Activated T-cell treated with anti-CD3 and anti-CD28 coated beads for 48 hours (primary cell): ENCODE measurements at regions not wholly inside any gene's neighbourhood (a gene's known extent, or its start where the extent isn't known, plus 50 kb on each side); places are given as distances from the start of the nearest gene placed in this dataset.

Source experiments
- DNase-seq: peaks from one replicate; pipeline ENCODE4 v3.0.0-alpha.2; 2020; ENCODE audit warnings: low read depth

GRCh38 chr9:107064378-107064777 is 201.4 kb downstream of the ZNF462 start:
- no peak for DNase-seq

- no peak for DNase-seq
Measured at GRCh38 chr9:107065549-107065948, 202.6 kb downstream of the ZNF462 start.

- no peak for DNase-seq
Measured at GRCh38 chr9:107067739-107068416, 204.9 kb downstream of the ZNF462 start.

- DNase-seq, result no peak
Measured at GRCh38 chr9:107068581-107068980, 205.6 kb downstream of the ZNF462 start.

GRCh38 chr9:107070586-107070985 is 207.6 kb downstream of the ZNF462 start:
- no peak for DNase-seq

- no peak for DNase-seq
Measured at GRCh38 chr9:107078061-107078460, 205.0 kb upstream of the RAD23B start.

- DNase-seq, result no peak
Measured at GRCh38 chr9:107079589-107079988, 203.5 kb upstream of the RAD23B start.

- DNase-seq, result no peak
Measured at GRCh38 chr9:107080130-107080529, 202.9 kb upstream of the RAD23B start.

- DNase-seq, result no peak
Measured at GRCh38 chr9:107086460-107086859, 196.6 kb upstream of the RAD23B start.

- DNase-seq, result no peak
Measured at GRCh38 chr9:107087222-107087621, 195.9 kb upstream of the RAD23B start.

GRCh38 chr9:107090218-107090617 is 192.9 kb upstream of the RAD23B start:
- no peak for DNase-seq

GRCh38 chr9:107093365-107094060 is 189.6 kb upstream of the RAD23B start:
- DNase-seq, result no peak

- no peak for DNase-seq
Measured at GRCh38 chr9:107094370-107094769, 188.7 kb upstream of the RAD23B start.

- no peak for DNase-seq
Measured at GRCh38 chr9:107100591-107100990, 182.5 kb upstream of the RAD23B start.

GRCh38 chr9:107102011-107102410 is 181.1 kb upstream of the RAD23B start:
- no peak for DNase-seq

- no peak for DNase-seq
Measured at GRCh38 chr9:107103621-107104020, 179.5 kb upstream of the RAD23B start.

- no peak for DNase-seq
Measured at GRCh38 chr9:107105784-107106183, 177.3 kb upstream of the RAD23B start.

GRCh38 chr9:107106416-107106815 is 176.7 kb upstream of the RAD23B start:
- no peak for DNase-seq

GRCh38 chr9:107108342-107109130 is 174.5 kb upstream of the RAD23B start:
- no peak for DNase-seq

GRCh38 chr9:107109324-107109723 is 173.8 kb upstream of the RAD23B start:
- DNase-seq, result no peak

- DNase-seq, result no peak
Measured at GRCh38 chr9:107110153-107110552, 172.9 kb upstream of the RAD23B start.

- no peak for DNase-seq
Measured at GRCh38 chr9:107112707-107113243, 170.3 kb upstream of the RAD23B start.
